Trophoblast cell (in vitro differentiated cells and primary cell): ENCODE measurements at regions not wholly inside any gene's neighbourhood (a gene's known extent, or its start where the extent isn't known, plus 50 kb on each side); places are given as distances from the start of the nearest gene placed in this dataset.

ENCODE experiments used
- DNase-seq, 2 donors: peaks; one replicate each; pipeline ENCODE4 v3.0.0-alpha.2; 2016
- H2AFZ ChIP-seq: 2 replicates; pipeline ENCODE4 v1.6.1; 2013; ENCODE audit warnings: low read length, moderate library complexity, mild to moderate bottlenecking; ENCODE audit not compliant: insufficient read depth, poor library complexity
- H2AK5ac ChIP-seq: 2 replicates; pipeline ENCODE4 v1.6.1; 2013; ENCODE audit warnings: mild to moderate bottlenecking, low read length
- H2BK120ac ChIP-seq: 2 replicates; pipeline ENCODE4 v1.6.1; 2013; ENCODE audit warnings: low read length, mild to moderate bottlenecking, moderate library complexity; ENCODE audit not compliant: insufficient read depth, poor library complexity
- H2BK12ac ChIP-seq: 2 replicates; pipeline ENCODE4 v1.6.1; 2013; ENCODE audit warnings: mild to moderate bottlenecking, low read length, moderate library complexity
- H2BK5ac ChIP-seq: 2 replicates; pipeline ENCODE4 v1.6.1; 2013; ENCODE audit warnings: low read length, low read depth, moderate library complexity, mild to moderate bottlenecking; ENCODE audit not compliant: poor library complexity
- H3K14ac ChIP-seq: 2 replicates; pipeline ENCODE4 v1.6.1; 2013; ENCODE audit warnings: mild to moderate bottlenecking, low read length
- H3K18ac ChIP-seq: 2 replicates; pipeline ENCODE4 v1.6.1; 2013; ENCODE audit warnings: mild to moderate bottlenecking, low read length
- H3K23ac ChIP-seq: 2 replicates; pipeline ENCODE4 v1.6.1; 2013; ENCODE audit warnings: low read length
- H3K27ac ChIP-seq: 2 replicates; pipeline ENCODE4 v1.5.1; 2013; ENCODE audit warnings: low read depth, mild to moderate bottlenecking, inconsistent platforms, low read length, moderate library complexity
- H3K27me3 ChIP-seq: 2 replicates; pipeline ENCODE4 v1.6.1; 2013; ENCODE audit warnings: inconsistent platforms, mild to moderate bottlenecking, low read length, moderate library complexity; ENCODE audit not compliant: insufficient read depth
- H3K36me3 ChIP-seq, 2 experiments: 1 replicate in 1 of 2; 2 replicates in 1 of 2; pipeline ENCODE4 v1.6.1; 2013; ENCODE audit warnings: low read length in 2 of 2, mild to moderate bottlenecking in 2 of 2, moderate library complexity in 1 of 2; ENCODE audit not compliant: insufficient read depth in 2 of 2, control insufficient read depth in 1 of 2
- H3K4ac ChIP-seq: 2 replicates; pipeline ENCODE4 v1.6.1; 2013; ENCODE audit warnings: low read depth, mild to moderate bottlenecking, low read length, moderate library complexity
- H3K4me1 ChIP-seq, 2 experiments: 1 replicate in 1 of 2; 2 replicates in 1 of 2; pipeline ENCODE4 v1.6.1; 2013; ENCODE audit warnings: low read length in 2 of 2, mild to moderate bottlenecking in 2 of 2, moderate library complexity in 1 of 2; ENCODE audit not compliant: insufficient read depth in 2 of 2, control insufficient read depth in 1 of 2
- H3K4me2 ChIP-seq: 2 replicates; pipeline ENCODE4 v1.6.1; 2013; ENCODE audit warnings: inconsistent platforms, mild to moderate bottlenecking, low read length, moderate library complexity
- H3K4me3 ChIP-seq: 2 replicates; pipeline ENCODE4 v1.5.1; 2013; ENCODE audit warnings: mild to moderate bottlenecking, low read depth, low read length, inconsistent platforms
- H3K79me1 ChIP-seq: one replicate; pipeline ENCODE4 v1.6.1; 2013; ENCODE audit warnings: low read length
- H3K79me2 ChIP-seq: 2 replicates; pipeline ENCODE4 v1.6.1; 2013; ENCODE audit warnings: low read length, mild to moderate bottlenecking; ENCODE audit not compliant: control insufficient read depth, insufficient read depth, poor library complexity
- H3K9ac ChIP-seq: 2 replicates; pipeline ENCODE4 v1.6.1; 2013; ENCODE audit warnings: mild to moderate bottlenecking, low read length
- H3K9me3 ChIP-seq: 2 replicates; pipeline ENCODE4 v1.6.1; 2013; ENCODE audit warnings: low read depth, mild to moderate bottlenecking, control low read depth, inconsistent platforms, low read length; ENCODE audit not compliant: insufficient read depth
- H4K12ac ChIP-seq: 2 replicates; pipeline ENCODE4 v1.6.1; 2013; ENCODE audit warnings: low read depth, mild to moderate bottlenecking, low read length, moderate library complexity
- H4K8ac ChIP-seq: 2 replicates; pipeline ENCODE4 v1.6.1; 2013; ENCODE audit warnings: low read depth, mild to moderate bottlenecking, low read length, moderate library complexity
- H4K91ac ChIP-seq: one replicate; pipeline ENCODE4 v1.6.1; 2013; ENCODE audit warnings: low read depth, mild to moderate bottlenecking, low read length, moderate library complexity
- WGBS: extraction: QIAGEN DNeasy Blood & Tissue Kit; methylation state at CpG from one replicate; pipeline ENCODE4 v1.1.7; 2013; ENCODE audit warnings: missing lambda C conversion rate; ENCODE audit not compliant: insufficient read length, insufficient coverage; ENCODE audit errors: extremely low coverage; 5-methylcytosine and 5-hydroxymethylcytosine counted together

DNA sequence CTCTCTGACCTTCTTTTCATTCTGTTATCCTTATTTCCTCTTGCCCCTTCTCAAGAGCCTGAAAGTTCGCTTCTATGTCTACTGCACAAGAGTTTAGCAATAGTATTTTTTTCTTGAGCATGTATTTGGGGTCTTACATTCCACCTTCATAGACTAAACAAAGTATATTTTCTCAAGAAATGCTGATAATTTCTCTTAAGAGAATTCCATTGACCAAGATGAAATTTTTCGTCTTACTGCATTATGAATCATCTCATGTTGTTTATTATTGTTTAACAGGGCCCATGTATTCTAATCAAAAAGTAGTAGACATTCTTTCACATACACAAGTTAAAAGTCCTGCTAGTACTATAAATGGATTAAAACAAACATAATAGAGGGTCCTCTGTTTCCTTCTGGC lies 219.3 kb downstream of the C12orf50 start:
- H3K4me1 ChIP-seq = no peaks in the 10 kb centered on the region
- no peak overlapping the region for H3K14ac ChIP-seq
- H3K23ac ChIP-seq = no peak overlapping the region
- no peaks in the 10 kb centered on the region for H3K27me3 ChIP-seq
- H2AFZ ChIP-seq = no peak overlapping the region
- no peaks in the 10 kb centered on the region for H3K9me3 ChIP-seq
- no peaks in the 10 kb centered on the region for H3K79me1 ChIP-seq
- H4K12ac ChIP-seq = no peak overlapping the region
- H2AK5ac ChIP-seq = no peak overlapping the region
- no peak overlapping the region for H2BK120ac ChIP-seq
- WGBS = no CpG with 5 or more reads among the region's 2 CpGs
- no peak overlapping the region for H3K4me3 ChIP-seq
- DNase-seq = no peak
- no peaks in the 10 kb centered on the region for H3K36me3 ChIP-seq
- no peak overlapping the region for H3K27ac ChIP-seq
- H3K4me2 ChIP-seq = no peak overlapping the region
- H4K91ac ChIP-seq = no peak overlapping the region
- H4K8ac ChIP-seq = no peak overlapping the region
- no peak overlapping the region for H3K4ac ChIP-seq
- no peak overlapping the region for H2BK12ac ChIP-seq
- no peak overlapping the region for H3K9ac ChIP-seq
- no peak overlapping the region for H2BK5ac ChIP-seq
- no peak overlapping the region for H3K18ac ChIP-seq
- H3K79me2 ChIP-seq = no peaks in the 10 kb centered on the region

DNA sequence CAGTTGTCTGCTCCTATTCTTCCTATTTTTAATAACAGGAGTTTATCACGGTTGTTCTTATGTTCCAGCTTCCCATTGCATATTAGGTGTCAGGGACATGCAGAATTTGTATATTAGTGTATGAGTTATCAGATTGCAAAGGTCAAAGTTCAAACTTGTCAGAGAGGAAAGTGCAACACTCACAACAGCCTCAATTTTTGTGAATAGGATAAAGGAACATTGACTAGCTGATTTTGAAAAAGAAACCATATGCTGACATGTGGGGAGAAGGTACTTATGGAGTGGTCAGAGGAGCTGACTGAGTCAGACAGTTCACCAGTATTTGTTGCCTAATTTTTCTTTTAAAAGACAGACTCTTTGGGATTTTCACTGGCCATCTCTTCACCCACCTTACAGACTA lies 222.1 kb downstream of the C12orf50 start:
- Histone ChIP-seq H3K4me2 (no peak overlapping the region), H2BK12ac (no peak overlapping the region), H3K23ac (no peak overlapping the region), H4K12ac (no peak overlapping the region), H3K4ac (no peak overlapping the region), H3K4me3 (no peak overlapping the region), H3K27me3 (no peaks in the 10 kb centered on the region), H2BK120ac (no peak overlapping the region), H3K36me3 (no peaks in the 10 kb centered on the region), H2BK5ac (no peak overlapping the region), H4K91ac (no peak overlapping the region), H3K4me1 (no peaks in the 10 kb centered on the region), H3K9ac (no peak overlapping the region), H3K9me3 (no peaks in the 10 kb centered on the region), H2AFZ (no peak overlapping the region), H4K8ac (no peak overlapping the region), H3K79me2 (no peaks in the 10 kb centered on the region), H3K14ac (no peak overlapping the region), H3K18ac (no peak overlapping the region), H3K79me1 (no peaks in the 10 kb centered on the region), H3K27ac (no peak overlapping the region), H2AK5ac (no peak overlapping the region)
- WGBS = no CpG with 5 or more reads among the region's 1 CpG
- DNase-seq = no peak

DNA sequence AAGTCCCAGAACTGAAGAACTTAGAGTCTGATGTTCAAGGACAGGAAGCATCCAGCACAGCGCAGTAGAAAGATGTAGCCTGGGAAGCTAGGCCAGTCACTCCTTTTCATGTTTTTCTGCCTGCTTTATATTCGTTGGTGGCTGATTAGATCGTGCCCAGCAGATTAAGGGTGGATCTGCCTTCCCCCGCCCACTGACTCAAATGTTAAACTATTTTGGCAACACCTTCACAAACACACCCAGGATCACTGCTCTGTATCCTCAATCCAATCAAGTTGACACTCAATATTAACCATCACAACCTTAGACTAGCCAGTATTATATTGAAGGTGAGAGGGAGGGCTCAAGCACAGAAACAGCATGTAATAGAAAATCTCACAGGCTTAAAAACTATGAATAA lies 222.9 kb downstream of the C12orf50 start:
- Histone ChIP-seq H3K79me2 (no peaks in the 10 kb centered on the region), H3K14ac (no peak overlapping the region), H3K27me3 (no peaks in the 10 kb centered on the region), H2AFZ (no peak overlapping the region), H3K27ac (no peak overlapping the region), H3K4me2 (no peak overlapping the region), H3K9ac (no peak overlapping the region), H3K4ac (no peak overlapping the region), H2BK12ac (no peak overlapping the region), H3K23ac (no peak overlapping the region), H3K9me3 (no peaks in the 10 kb centered on the region), H2BK5ac (no peak overlapping the region), H4K8ac (no peak overlapping the region), H2AK5ac (no peak overlapping the region), H3K79me1 (no peaks in the 10 kb centered on the region), H3K4me1 (no peaks in the 10 kb centered on the region), H4K91ac (no peak overlapping the region), H2BK120ac (no peak overlapping the region), H3K36me3 (no peaks in the 10 kb centered on the region), H3K18ac (no peak overlapping the region), H4K12ac (no peak overlapping the region), H3K4me3 (no peak overlapping the region)
- DNase-seq = no peak
- WGBS = no CpG with 5 or more reads among the region's 4 CpGs

DNA sequence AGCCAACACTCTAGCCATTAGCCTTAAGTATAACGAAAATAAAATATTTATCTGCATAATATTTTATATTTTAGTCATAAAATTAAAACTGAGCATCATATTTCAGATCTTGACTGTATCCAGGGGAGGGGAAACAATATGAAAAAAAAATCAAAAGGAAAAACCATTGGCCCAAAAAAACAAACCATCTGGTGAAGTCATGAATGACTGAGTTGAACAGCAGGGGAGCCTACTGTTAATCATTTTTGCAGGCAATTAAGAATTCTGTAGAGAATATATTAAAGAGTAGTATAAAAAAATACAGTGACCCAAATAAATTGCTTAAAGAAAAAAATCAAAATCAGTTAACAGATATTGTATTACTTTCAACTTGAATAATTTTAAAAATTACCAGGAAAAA lies 224.8 kb downstream of the C12orf50 start:
- Histone ChIP-seq H4K91ac (no peak overlapping the region), H2BK120ac (no peak overlapping the region), H3K36me3 (no peaks in the 10 kb centered on the region), H3K79me1 (no peaks in the 10 kb centered on the region), H3K27ac (no peak overlapping the region), H3K9me3 (no peaks in the 10 kb centered on the region), H3K4me1 (no peaks in the 10 kb centered on the region), H2BK12ac (no peak overlapping the region), H2BK5ac (no peak overlapping the region), H3K9ac (no peak overlapping the region), H3K79me2 (no peaks in the 10 kb centered on the region), H3K27me3 (no peaks in the 10 kb centered on the region), H2AFZ (no peak overlapping the region), H2AK5ac (no peak overlapping the region), H4K8ac (no peak overlapping the region), H3K23ac (no peak overlapping the region), H3K14ac (no peak overlapping the region), H3K18ac (no peak overlapping the region), H3K4me3 (no peak overlapping the region), H3K4me2 (no peak overlapping the region), H3K4ac (no peak overlapping the region), H4K12ac (no peak overlapping the region)
- WGBS = no CpG with 5 or more reads among the region's 1 CpG
- DNase-seq = no peak

DNA sequence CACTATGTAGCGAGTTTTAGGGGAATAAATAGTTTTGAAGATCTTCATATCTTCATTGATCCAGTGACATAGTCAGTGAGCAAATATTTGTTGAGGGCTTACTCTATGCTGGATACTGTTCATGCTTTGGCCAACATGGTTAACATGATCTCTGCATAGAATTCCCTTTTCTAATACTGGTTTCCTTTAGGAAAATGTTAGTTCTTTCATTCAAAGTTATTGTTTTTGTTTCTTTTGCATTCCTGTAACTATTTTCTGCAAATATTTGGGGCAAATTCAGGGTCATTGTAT lies 226.5 kb downstream of the C12orf50 start:
- Histone ChIP-seq H2AK5ac (no peak overlapping the region), H2BK12ac (no peak overlapping the region), H3K36me3 (no peaks in the 10 kb centered on the region)

More for the DNA sequence above, 226.5 kb downstream of the C12orf50 start:
- Histone ChIP-seq H2BK5ac (no peak overlapping the region), H3K18ac (no peak overlapping the region), H3K9ac (no peak overlapping the region), H3K79me2 (no peaks in the 10 kb centered on the region), H3K23ac (no peak overlapping the region), H3K79me1 (no peaks in the 10 kb centered on the region), H3K4ac (no peak overlapping the region), H3K9me3 (no peaks in the 10 kb centered on the region), H3K27me3 (no peaks in the 10 kb centered on the region), H3K14ac (no peak overlapping the region), H4K12ac (no peak overlapping the region), H3K4me1 (no peaks in the 10 kb centered on the region), H3K4me3 (no peak overlapping the region), H3K27ac (no peak overlapping the region), H4K8ac (no peak overlapping the region), H4K91ac (no peak overlapping the region), H2BK120ac (no peak overlapping the region), H3K4me2 (no peak overlapping the region), H2AFZ (no peak overlapping the region)
- WGBS = no CpG with 5 or more reads among the region's 1 CpG
- DNase-seq = no peak
